ENCODE measurements at regions not wholly inside any gene's neighbourhood (a gene's known extent, or its start where the extent isn't known, plus 50 kb on each side); places are given as distances from the start of the nearest gene placed in this dataset.

GRCh38 chr5:124234022-124234769, 512.2 kb downstream of the ZNF608 start:
- no peak for DNase-seq (ENCODE audit: low spot score)

DNA sequence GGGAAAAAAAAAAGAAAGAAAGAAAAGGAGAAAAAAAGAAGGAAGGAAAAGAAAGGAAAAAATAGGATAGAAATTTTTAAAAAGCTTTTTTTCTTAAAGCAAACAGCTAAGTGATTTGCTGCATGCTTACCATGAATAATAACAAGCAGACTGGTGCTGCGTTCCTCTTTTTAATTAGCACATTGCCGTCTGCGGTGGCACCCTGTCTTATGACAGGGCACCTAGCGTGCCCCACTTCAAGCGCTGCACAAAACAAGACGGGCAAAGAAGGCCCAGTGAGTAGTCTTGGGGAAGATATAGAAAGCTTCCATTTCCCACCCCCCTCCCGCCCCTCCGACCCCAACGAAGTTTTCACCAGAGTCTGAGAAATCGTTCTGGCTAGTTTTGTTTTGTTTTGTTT, 513.9 kb downstream of the ZNF608 start:
- DNase-seq (ENCODE audit: low spot score), result no peak

DNA sequence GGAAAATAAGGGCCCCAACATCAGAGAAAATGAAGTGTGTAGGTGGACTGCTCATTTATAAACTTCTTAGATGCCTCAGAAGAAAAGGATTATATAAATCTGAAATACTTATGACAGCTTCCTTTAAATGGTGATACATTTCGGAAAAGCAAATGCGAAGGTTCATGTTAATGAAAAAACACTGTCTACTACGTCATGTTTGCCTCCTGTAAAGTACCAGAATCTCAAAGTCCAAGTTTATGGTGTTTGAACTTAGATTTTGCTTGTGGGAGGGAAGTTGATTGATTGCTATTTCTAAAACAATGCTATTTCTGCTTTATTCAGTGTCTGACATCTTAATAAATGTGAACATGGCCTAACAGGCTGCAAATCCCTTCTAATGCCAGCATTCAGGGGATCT, 514.6 kb downstream of the ZNF608 start:
- DNase-seq (ENCODE audit: low spot score), result no peak

DNA sequence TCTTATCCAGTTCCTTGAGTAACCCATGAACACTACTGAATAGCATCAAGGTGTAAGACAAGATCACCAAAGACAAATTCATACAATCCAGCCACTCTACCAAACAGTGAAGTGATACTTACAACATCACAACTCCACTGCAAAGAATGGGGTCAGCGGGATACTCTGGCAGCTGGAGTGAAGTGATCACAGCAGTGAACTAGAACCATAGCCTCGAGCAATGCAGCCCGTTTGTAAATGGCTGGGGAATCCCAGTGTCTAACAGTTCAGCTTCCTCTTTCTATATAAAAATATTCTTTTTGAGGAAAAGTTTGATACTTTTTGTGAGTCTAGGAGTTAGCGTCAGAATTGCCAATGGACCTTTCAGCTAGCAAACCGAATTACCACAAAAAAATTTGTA, 515.2 kb downstream of the ZNF608 start:
- DNase-seq (ENCODE audit: low spot score), result no peak

- no peak for DNase-seq (ENCODE audit: low spot score)
These were observed 516.0 kb downstream of the ZNF608 start for GRCh38 chr5:124230456-124230855.

DNA sequence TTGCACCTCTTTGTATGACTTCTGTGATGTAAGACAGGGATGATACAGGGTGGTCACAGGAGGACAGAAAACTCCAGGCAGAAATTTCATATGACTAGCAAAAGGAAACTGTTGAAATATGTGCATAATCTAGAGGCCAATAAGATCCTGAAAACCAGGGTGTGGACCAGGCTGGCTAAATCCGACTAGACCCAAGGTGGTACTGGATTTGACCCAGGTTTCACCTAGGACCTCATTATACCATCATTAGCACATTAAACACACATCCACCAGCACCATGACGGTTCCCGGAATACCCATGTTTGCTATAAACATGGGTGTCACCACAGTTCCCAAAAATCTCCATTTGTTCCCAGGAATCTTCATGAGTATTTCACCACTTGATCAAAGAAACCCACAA, 517.1 kb downstream of the ZNF608 start:
- DNase-seq (ENCODE audit: low spot score), result no peak

- no peak for DNase-seq (ENCODE audit: low spot score)
These were observed 518.5 kb downstream of the ZNF608 start for GRCh38 chr5:124227914-124228313.

DNA sequence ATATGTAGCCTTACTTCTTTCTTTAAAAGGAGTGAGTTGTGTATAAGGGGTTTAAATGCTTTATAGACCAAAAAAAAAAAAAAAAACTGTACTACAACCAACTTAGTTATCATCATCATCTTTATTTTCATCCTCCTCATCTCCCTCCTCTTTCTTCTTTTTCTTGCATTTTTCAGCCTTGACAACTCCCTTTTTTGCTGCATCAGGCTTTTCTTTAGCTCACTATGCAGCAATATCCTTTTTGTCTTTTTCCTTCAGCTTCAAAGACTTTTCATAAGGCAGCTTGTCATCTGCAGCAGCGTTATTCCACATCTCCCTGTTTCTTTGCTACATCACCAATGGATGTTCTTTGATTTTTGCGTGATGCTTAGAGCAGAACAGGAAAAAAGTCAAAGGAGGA, 526.0 kb downstream of the ZNF608 start:
- no peak for DNase-seq (ENCODE audit: low spot score)

DNA sequence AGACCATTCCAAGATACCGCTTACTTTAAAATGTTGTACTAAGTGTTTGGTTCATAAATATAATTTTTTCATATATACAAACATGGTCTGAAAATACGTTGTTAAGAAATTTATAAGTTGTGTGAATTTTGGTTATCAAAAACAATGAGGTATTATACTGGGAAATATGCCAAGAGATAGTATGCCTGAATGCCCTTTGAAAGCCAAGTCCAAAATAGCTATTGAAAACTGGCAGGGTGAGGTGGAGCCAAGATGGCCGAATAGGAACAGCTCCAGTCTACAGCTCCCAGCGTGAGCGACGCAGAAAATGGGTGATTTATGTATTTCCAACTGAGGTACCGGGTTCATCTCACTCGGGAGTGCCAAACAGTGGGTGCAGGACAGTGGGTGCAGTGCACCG, 533.5 kb downstream of the ZNF608 start:
- DNase-seq (ENCODE audit: low spot score), result no peak

- no peak for DNase-seq (ENCODE audit: low spot score)
These were observed 536.1 kb downstream of the ZNF608 start for GRCh38 chr5:124210111-124210910.

GRCh38 chr5:124207118-124207517, 539.3 kb downstream of the ZNF608 start:
- DNase-seq (ENCODE audit: low spot score), result peak; percentile 42

GRCh38 chr5:124206540-124206939, 539.9 kb downstream of the ZNF608 start:
- no peak for DNase-seq (ENCODE audit: low spot score)

- no peak for DNase-seq (ENCODE audit: low spot score)
These were observed 543.1 kb downstream of the ZNF608 start for GRCh38 chr5:124203303-124203702.

DNA sequence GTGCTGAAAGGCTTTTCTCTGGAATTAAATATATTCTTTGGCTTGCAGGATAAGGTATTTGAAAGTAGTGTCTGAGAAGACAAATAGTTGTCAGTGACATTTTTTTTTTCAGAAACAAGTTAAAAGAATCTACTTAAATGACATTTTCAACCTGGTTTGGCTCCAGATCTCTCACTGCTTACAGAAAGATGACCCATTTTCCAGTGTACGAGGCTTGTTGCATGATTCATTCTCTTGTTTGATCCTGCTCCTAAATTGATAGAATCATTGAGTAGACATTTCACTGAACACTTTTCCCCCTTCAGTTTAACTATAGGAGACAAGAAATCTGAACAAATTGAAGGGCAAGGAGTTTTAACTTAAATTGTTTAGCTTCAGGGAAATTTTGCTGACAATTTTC, 546.1 kb downstream of the ZNF608 start:
- no peak for DNase-seq (ENCODE audit: low spot score)

- no peak for DNase-seq (ENCODE audit: low spot score)
These were observed 546.5 kb downstream of the ZNF608 start for GRCh38 chr5:124199893-124200292.

GRCh38 chr5:124195411-124195810, 551.0 kb downstream of the ZNF608 start:
- DNase-seq (ENCODE audit: low spot score), result no peak

- no peak for DNase-seq (ENCODE audit: low spot score)
These were observed 552.2 kb downstream of the ZNF608 start for GRCh38 chr5:124194282-124194681.

- DNase-seq (ENCODE audit: low spot score), result no peak
These were observed 553.1 kb downstream of the ZNF608 start for GRCh38 chr5:124193371-124193789.

GRCh38 chr5:124192716-124193115, 553.7 kb downstream of the ZNF608 start:
- no peak for DNase-seq (ENCODE audit: low spot score)

- DNase-seq (ENCODE audit: low spot score), result no peak
These were observed 560.7 kb downstream of the ZNF608 start for GRCh38 chr5:124185716-124186115.

- no peak for DNase-seq (ENCODE audit: low spot score)
These were observed 564.3 kb downstream of the ZNF608 start for GRCh38 chr5:124182133-124182532.

GRCh38 chr5:124180875-124181461, 565.5 kb downstream of the ZNF608 start:
- no peak for DNase-seq (ENCODE audit: low spot score)

DNA sequence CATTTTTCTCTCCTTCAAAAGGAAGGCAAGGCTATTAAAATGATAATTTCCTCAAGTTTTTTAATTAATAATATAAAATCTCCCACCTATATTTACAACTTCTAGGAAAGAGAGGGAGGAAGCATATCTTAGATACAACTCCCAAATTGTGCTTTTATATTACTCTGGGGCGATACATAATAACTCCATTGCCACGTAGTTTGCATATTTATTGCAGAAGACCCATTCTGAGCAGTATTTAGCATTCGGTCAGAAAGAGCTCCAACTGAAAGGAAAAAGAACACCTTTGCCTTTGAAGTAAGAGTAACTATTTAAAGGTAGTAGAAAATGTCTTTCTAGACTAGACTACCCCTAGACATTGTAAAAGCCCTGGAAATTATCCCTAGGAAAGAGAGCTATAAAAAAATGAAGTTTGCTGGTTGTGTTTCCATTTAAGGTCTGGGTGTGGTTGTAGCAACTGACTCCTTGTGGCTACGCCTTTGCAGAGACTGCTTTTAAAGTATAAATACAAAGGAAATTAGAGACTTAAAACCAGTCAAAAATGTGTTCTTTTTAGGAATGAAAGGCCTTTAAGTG, 566.1 kb downstream of the ZNF608 start:
- DNase-seq (ENCODE audit: low spot score), result no peak
